Forelimb muscle (tissue), 1 donor: ENCODE measurements at regions not wholly inside any gene's neighbourhood (a gene's known extent, or its start where the extent isn't known, plus 50 kb on each side); places are given as distances from the start of the nearest gene placed in this dataset.
"Not testable (repeated sequence)": the region's sequence is repeated elsewhere in the genome, so short reads cannot be mapped to it uniquely, and the experiment has no call there.

ENCODE experiments used
- DNase-seq: peaks from one replicate; pipeline ENCODE4 v3.0.0-alpha.2; 2013; ENCODE audit warnings: low read depth

GRCh38 chr4:29948451-29948850 lies 771.7 kb upstream of the PCDH7 start:
- no peak for DNase-seq

- no peak for DNase-seq
These were observed 771.3 kb upstream of the PCDH7 start for GRCh38 chr4:29948858-29949257.

DNA sequence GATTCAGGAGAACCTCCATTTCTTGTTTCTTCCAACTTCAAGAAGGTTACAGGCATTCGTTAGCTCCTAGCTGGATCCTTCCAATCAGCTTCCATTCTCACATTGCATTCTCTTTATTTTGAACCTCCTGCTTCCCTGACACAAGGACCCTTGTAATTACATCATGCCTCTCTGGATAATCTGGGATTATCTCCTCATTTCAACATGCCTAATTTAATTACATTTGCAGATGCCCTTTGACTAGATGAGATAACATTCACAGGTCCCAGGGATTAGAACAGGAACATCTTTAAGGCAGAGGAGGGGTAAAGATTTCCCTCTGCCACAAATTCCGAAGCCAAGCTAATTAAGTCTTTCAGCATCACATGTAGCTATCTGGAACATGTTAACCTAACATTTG lies 753.8 kb upstream of the PCDH7 start:
- DNase-seq, result no peak

DNA sequence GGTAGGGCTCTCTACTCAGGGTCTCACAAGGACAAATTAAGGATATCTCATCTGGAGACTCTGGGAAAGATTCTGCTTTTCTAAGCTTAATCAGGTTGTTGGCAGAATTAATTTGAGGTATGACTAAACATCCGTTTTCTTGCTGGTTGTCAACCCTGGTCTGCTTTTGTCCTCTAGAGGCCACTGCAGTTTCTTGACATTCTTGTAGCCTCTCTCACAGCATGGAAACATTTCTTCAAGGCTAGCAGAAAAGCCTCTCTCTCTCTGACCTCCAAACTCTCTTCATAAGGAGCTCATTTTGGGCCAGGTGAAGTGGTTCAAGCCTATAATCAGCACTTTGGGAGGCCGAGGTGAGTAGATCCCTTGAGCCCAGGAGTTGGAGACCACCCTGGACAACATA lies 749.5 kb upstream of the PCDH7 start:
- DNase-seq, result no peak

DNA sequence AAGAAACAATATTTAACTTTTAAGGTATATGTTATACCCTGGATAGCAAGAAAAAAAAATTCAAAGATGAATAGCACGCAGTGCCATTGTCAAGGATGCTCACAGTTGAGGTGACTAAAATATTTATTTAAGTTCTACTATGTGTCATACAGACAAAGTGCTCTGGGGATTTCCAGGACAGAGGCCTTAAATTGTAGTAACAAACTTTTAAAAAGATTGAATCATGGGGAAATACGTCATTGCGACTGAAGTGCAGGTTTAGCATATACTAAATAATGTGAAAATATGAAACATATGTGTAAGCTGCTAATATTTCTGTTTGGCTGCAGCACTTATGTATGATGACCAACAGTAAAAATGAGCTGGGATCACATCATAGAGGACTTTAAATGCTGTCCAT lies 748.0 kb upstream of the PCDH7 start:
- no peak for DNase-seq

DNA sequence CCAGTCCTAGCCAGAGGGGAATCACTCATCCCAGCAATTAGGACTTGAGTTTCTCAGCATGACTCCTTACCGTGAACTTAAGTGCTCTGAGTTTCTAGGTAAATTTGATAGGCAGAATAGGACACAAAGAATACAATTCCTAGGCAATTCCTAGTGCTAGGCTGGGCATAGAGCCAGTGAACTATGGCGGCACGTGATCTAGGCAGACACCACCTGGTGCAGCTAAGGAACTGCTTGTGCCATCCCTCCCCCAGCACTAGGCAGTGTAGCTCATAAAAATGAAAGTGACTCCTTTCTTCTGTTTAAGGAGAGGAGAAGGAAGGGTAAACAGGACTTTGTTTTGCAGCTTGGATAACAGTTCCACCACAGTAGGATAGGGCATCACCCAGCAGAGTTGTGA lies 736.3 kb upstream of the PCDH7 start:
- DNase-seq, result no peak

GRCh38 chr4:30001628-30002027 lies 718.5 kb upstream of the PCDH7 start:
- DNase-seq, result no peak

DNA sequence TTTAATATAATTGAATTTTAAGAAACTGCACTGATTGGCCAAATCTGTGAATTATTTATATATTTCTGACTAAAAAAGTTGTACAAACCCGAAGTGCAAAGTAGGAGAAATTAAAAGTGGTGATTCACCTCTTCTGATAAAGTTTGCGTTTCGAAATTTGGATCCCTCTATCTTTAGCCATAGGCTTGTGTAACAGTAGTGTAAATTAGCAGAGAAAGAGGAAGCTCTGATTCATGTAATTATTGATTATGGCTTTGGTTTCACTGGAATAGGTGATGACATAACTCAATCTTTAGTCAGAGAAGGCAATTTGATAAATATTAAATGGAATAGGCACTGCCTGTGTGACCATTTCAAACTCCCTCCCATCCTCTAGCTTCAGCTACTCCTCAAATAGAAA lies 717.8 kb upstream of the PCDH7 start:
- DNase-seq, result no peak

DNA sequence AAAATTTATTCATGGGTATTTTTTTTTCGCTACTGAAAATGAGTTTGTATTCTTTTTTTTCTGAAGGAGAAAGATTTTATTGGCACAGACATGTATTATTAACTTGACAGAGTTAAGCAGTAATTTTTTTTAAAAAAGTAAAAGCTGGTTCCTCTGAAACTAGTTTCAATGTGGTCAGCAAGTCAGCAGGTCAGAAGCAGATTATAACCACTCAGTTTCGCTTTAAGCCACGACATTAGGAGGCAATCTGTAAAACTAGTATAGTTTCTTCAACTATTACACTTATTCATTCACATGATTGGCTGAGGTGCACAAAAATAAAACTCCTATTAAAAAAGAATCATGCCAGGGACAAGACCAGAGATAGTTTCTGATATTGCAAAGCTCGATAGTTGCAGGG lies 714.2 kb upstream of the PCDH7 start:
- no peak for DNase-seq

DNA sequence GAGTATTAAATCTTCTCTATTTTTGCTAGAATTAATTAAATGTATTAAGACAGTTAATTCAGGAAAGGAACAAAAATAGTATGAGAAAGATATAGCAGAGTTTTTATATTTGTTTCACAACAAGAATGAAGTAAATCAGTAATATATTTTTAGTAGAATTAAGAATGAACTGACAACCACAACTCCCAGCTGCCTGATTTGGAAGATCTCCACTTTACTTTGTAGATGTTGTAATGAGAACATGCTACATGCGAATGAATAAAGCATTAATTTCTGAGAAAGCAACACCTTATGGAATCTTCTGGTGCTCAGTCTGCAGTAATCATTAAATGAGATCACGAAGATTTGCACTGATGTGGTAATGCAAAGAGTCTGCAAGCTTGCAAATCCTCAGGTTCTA lies 695.6 kb upstream of the PCDH7 start:
- DNase-seq, result no peak

- no peak for DNase-seq
These were observed 691.3 kb upstream of the PCDH7 start for GRCh38 chr4:30028826-30029225.

- DNase-seq, result no peak
These were observed 664.0 kb upstream of the PCDH7 start for GRCh38 chr4:30056016-30056766.

DNA sequence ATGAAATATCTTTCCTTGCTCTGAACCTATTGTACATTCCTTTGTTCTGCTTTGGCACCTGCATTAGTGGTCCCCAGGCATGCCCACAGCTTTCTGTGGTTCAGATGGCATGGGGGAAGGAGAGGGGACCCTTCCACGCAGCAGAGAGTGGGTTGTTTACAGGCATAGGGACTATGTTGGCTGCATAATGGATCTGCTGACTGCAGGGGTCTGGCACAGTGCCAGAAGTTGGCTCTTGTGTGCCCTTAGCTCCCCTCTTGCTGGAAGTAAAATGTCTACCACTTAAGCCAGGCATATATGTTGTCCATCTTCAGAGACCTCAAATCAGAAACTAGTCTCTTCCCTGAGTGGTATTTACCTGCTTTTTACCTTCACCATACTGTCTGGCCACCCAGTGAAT lies 651.9 kb upstream of the PCDH7 start:
- no peak for DNase-seq

- DNase-seq, result no peak
These were observed 647.0 kb upstream of the PCDH7 start for GRCh38 chr4:30073011-30073710.

DNA sequence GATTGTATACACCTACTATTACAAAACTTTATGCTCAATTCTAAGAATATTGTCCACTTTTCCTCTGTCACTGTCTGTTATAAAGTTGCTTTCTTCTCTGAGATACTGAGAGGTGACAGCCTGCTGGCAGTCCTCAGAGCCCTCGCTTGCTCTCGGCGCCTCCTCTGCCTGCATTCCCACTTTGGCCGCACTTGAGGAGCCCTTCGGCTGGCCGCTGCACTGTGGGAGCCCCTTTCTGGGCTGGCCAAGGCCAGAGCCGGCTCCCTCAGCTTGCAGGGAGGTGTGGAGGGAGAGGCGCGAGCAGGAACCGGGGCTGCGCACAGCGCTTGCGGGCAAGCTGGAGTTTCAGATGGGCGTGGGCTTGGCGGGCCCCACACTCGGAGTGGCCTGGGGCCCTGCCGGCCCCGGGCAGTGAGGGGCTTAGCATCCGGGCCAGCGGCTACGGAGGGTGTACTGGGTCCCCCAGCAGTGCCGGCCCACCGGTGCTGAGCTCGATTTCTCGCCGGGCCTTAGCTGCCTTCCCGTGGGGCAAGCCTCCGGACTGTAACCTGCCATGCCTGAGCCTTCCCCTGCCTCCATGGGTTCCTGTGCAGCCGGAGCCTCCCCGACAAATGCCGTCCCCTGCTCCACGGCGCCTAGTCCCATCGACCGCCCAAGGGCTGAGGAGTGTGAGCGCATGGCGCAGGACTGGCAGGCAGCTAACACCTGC lies 627.6 kb upstream of the PCDH7 start:
- not testable (repeated sequence) for DNase-seq

GRCh38 chr4:30094887-30095286 lies 625.3 kb upstream of the PCDH7 start:
- DNase-seq, result no peak

DNA sequence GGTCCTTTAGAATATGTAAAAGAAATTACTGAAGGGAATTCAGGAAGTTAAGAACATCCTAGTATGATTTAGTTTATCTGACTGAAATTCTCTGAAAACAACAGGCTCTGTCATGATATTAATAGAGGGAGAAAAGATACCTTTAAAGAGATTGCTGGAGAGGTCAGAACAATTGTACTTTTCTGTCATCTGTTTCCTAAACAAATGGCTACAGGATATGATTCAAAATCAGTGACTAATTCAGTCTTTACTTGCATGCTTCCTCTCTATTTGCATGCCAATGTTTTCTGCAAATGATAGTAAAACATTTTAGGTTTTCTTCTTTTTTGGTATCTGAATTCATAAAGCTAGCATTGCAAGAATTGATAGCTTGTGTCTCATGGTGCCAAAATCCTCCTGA lies 616.7 kb upstream of the PCDH7 start:
- DNase-seq, result no peak

DNA sequence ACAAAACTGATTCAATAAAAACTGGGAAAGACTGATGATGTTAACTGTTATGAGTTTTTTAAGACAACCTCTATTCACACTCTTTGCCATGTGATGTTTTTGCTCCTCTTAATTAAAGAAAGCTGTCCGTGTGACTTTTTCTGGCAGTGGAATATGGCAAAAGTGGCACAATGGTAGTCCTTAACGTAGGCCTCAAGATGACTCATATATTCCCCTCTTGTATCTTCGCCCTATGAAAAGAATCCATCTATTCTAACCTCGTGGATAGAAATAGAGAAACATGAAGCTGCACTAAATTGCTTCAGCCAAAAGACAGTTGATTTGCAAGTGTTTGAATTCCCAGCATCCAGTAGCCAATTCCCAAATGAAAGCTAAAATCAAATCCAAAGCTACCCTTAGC lies 603.8 kb upstream of the PCDH7 start:
- no peak for DNase-seq

- no peak for DNase-seq
These were observed 602.7 kb upstream of the PCDH7 start for GRCh38 chr4:30117433-30117832.

DNA sequence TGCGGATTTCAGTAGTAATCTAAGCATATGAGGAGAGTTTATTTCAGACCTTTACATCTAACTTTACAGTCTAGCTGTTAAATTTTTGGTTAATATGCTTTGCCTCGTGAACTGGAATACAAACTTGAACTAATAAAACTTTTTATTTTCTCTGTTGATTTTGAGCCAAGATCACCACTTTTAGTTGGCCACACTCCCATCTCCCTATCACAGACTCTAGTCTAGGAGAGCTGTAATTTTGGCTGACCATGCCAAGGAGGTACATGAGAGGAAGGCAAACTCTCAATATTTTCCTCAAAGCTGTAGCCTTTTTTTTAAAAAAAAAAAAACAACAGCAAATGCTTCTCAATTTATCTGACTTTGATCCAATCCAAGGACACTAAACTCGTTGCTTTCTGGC lies 597.5 kb upstream of the PCDH7 start:
- no peak for DNase-seq

DNA sequence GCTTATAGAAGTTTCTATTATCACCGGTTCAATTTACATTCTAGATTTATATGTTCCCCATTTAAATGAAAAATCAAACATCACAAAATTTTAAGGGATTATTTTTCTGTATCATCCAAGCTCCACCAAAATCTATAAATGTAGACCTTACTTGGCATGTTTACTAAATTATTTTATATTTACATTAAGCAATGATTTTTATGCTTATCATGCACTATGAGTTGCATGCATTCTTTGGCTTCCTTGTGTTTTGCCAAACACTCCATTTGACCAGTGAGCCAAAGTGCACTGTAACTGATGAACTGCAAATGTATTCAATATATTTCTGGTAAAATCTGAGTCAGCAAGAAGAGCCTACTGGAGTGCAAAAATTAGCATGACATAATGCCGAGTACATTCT lies 595.5 kb upstream of the PCDH7 start:
- DNase-seq, result not testable (repeated sequence)

DNA sequence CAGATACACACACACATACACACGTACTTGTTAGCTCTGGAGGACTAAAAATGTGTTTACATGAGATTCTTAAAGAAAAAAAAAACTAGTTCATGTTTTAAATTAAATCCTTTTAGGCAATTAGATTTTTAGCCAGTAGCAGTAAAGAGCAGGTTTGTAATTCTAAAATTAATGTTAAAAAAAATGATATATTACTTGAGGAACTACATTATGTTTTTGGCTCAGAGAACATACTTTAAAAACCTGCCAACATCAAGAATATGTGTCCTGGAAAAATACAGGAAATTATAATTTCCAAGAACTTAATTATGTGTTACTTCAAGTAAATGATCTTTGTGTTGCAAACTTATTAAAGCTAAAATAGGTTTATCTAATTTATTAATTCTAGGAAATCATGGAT lies 594.3 kb upstream of the PCDH7 start:
- DNase-seq, result no peak

- DNase-seq, result no peak
These were observed 593.8 kb upstream of the PCDH7 start for GRCh38 chr4:30126351-30126750.
